Caco-2 (cell line): ENCODE measurements at regions not wholly inside any gene's neighbourhood (a gene's known extent, or its start where the extent isn't known, plus 50 kb on each side); places are given as distances from the start of the nearest gene placed in this dataset.

Source experiments
- BruUV-seq: library from RNA; stranded (reverse); fragments of 400-500 nt; replicated peaks from 2 replicates; lab custom pipeline; 2021; lab: Mats Ljungman, UMichigan
- CTCF ChIA-PET: fragments of 300-600 bp; sonication (Branson Sonifier 250); formaldehyde crosslinking; loops from one replicate; lab custom pipeline; 2022; ENCODE audit warnings: antibody characterized with exemption; lab: Charles Lee
- POLR2A ChIA-PET: fragments of 300-600 bp; sonication (Branson Sonifier 250); formaldehyde crosslinking; loops from one replicate; lab custom pipeline; 2022; ENCODE audit warnings: antibody characterized with exemption; lab: Charles Lee
- DNase-seq, 2 experiments: peaks; one replicate each; pipeline versions ENCODE4 v3.0.0 to v3.0.0-alpha.2; 2020 to 2022
- H3K27me3 ChIP-seq: replicated peaks from 2 replicates; pipeline ENCODE4 v1.6.0; 2011; ENCODE audit warnings: low read length; ENCODE audit not compliant: control insufficient read depth, insufficient read depth
- H3K36me3 ChIP-seq: 2 replicates; pipeline ENCODE4 v1.5.1; 2011; ENCODE audit warnings: low read length; ENCODE audit not compliant: control insufficient read depth, insufficient read depth
- H3K4me1 ChIP-seq: fragments of 250-450 bp; sonication (Bioruptor Pico); 2 replicates; pipeline ENCODE4 v1.5.1; 2020; ENCODE audit warnings: mild to moderate bottlenecking
- H3K4me3 ChIP-seq: 2 replicates; pipeline ENCODE4 v1.5.1; 2011; ENCODE audit warnings: low read depth, mild to moderate bottlenecking, control low read depth, low read length
- H3K9me3 ChIP-seq: fragments of 250-450 bp; sonication (Bioruptor Pico); 2 replicates; pipeline ENCODE4 v1.5.1; 2020; ENCODE audit warnings: mild to moderate bottlenecking, moderate library complexity
- H3K27ac Mint-ChIP-seq: one replicate; pipeline ENCODE4 v1.8.0; 2022; ENCODE audit warnings: mixed read lengths; ENCODE audit not compliant: unreplicated experiment
- H3K27me3 Mint-ChIP-seq: one replicate; pipeline ENCODE4 v1.8.0; 2022; ENCODE audit warnings: mixed read lengths; ENCODE audit not compliant: insufficient read depth, unreplicated experiment
- H3K36me3 Mint-ChIP-seq: one replicate; pipeline ENCODE4 v1.8.0; 2022; ENCODE audit warnings: mild to moderate bottlenecking, mixed read lengths; ENCODE audit not compliant: insufficient read depth, unreplicated experiment
- H3K4me1 Mint-ChIP-seq: one replicate; pipeline ENCODE4 v1.8.0; 2022; ENCODE audit warnings: low read depth, mixed read lengths; ENCODE audit not compliant: unreplicated experiment
- H3K4me3 Mint-ChIP-seq: one replicate; pipeline ENCODE4 v1.8.0; 2022; ENCODE audit warnings: mild to moderate bottlenecking, moderate library complexity, mixed read lengths; ENCODE audit not compliant: unreplicated experiment
- H3K9me3 Mint-ChIP-seq: one replicate; pipeline ENCODE4 v1.8.0; 2022; ENCODE audit warnings: mixed read lengths; ENCODE audit not compliant: unreplicated experiment
- intact Hi-C: fragments of 100-400 bp; cut with micrococcal nuclease; formaldehyde crosslinking; loops from one replicate; pipeline ENCODE4 v1.10.0; 2022; ENCODE audit not compliant: unreplicated experiment
- TF ChIP-seq, protein P1 (sequence below), 2 experiments: fragments of 200-600 bp in 1 of 2; IDR thresholded peaks; 1 replicate in 1 of 2; 2 replicates in 1 of 2; pipeline versions ENCODE4 v1.5.1 to v1.8.0; 2011 to 2022; ENCODE audit warnings: antibody characterized with exemption in 1 of 2, control low read depth in 1 of 2, inconsistent platforms in 1 of 2, low read depth in 1 of 2, low read length in 1 of 2, mild to moderate bottlenecking in 1 of 2, moderate library complexity in 1 of 2; ENCODE audit not compliant: insufficient read depth in 1 of 2, severe bottlenecking in 1 of 2, unreplicated experiment in 1 of 2

DNA sequence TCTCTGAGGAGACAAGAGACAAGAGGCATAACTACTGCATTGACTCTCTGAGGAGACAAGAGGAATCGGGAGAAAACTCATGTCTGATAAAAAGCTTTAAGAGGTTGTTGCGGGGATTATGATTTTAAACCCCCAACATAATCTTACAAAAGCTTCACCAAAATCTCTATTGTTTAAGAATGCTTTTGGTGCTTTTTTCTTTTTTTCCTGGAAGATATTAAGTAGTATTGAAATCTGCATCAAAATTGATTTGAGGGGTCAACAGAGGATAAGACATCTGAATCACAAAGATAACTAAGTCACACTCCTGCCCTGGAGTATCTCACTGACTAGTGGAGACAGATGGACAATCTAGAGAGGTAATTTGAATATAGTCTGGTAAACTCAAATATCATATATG is 115.6 kb upstream of the MROH9 start:
- Mint-ChIP-seq H3K36me3 (no peaks in the 10 kb centered on the region), H3K9me3 (peaks cover 8% of the 10 kb centered on the region), H3K4me1 (no peaks in the 10 kb centered on the region), H3K27me3 (no peaks in the 10 kb centered on the region), H3K27ac (no peak overlapping the region), H3K4me3 (no peak overlapping the region)
- ChIA-PET POLR2A (no interaction called here), CTCF (no interaction called here)
- DNase-seq: no peak
- H3K4me1 ChIP-seq: no peaks in the 10 kb centered on the region
- H3K9me3 ChIP-seq: no peaks in the 10 kb centered on the region
- no peaks in the 10 kb centered on the region for H3K36me3 ChIP-seq
- H3K4me3 ChIP-seq: no peak overlapping the region
- intact Hi-C loops: no loop called here
- no TSS peak for BruUV-seq
- TF ChIP-seq, protein P1, sequence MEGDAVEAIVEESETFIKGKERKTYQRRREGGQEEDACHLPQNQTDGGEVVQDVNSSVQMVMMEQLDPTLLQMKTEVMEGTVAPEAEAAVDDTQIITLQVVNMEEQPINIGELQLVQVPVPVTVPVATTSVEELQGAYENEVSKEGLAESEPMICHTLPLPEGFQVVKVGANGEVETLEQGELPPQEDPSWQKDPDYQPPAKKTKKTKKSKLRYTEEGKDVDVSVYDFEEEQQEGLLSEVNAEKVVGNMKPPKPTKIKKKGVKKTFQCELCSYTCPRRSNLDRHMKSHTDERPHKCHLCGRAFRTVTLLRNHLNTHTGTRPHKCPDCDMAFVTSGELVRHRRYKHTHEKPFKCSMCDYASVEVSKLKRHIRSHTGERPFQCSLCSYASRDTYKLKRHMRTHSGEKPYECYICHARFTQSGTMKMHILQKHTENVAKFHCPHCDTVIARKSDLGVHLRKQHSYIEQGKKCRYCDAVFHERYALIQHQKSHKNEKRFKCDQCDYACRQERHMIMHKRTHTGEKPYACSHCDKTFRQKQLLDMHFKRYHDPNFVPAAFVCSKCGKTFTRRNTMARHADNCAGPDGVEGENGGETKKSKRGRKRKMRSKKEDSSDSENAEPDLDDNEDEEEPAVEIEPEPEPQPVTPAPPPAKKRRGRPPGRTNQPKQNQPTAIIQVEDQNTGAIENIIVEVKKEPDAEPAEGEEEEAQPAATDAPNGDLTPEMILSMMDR (IDR thresholded peaks at IDR 0.05; ENCODE audit: insufficient read depth in 1 of 2, low read depth in 1 of 2, low read length in 1 of 2, severe bottlenecking in 1 of 2, unreplicated experiment in 1 of 2): no peak
- H3K27me3 ChIP-seq: no peaks in the 10 kb centered on the region

DNA sequence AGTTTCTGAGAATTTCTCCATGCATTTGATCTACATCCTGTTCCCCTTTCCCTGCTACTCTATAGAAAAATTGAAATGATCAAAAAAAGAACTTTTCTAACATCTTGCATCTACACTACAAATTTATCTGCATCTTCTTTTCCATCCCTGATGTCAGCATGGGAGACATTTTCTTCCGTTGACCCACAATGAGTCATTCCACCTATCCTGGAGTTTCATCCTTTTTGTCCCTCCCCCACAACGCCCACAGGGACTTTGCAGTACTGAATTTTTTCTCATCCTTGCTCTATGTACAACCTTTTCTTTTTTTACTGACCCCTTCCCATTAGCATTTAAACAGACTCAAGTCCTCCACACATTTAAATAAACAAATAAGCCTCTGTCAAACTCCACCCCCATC is 112.2 kb upstream of the MROH9 start:
- Mint-ChIP-seq H3K4me1 (no peaks in the 10 kb centered on the region), H3K27me3 (peaks cover 6% of the 10 kb centered on the region), H3K27ac (no peak overlapping the region), H3K4me3 (no peak overlapping the region), H3K9me3 (peaks cover 8% of the 10 kb centered on the region), H3K36me3 (no peaks in the 10 kb centered on the region)
- ChIA-PET POLR2A (no interaction called here), CTCF (no interaction called here)
- no peak for DNase-seq
- Histone ChIP-seq H3K9me3 (no peaks in the 10 kb centered on the region), H3K4me3 (no peak overlapping the region), H3K27me3 (no peaks in the 10 kb centered on the region; the same call in 1 of the 2 replicates), H3K36me3 (no peaks in the 10 kb centered on the region), H3K4me1 (no peaks in the 10 kb centered on the region)
- BruUV-seq: no TSS peak
- TF ChIP-seq, protein P1 (IDR thresholded peaks at IDR 0.05; ENCODE audit: insufficient read depth in 1 of 2, low read depth in 1 of 2, low read length in 1 of 2, severe bottlenecking in 1 of 2, unreplicated experiment in 1 of 2): no peak
- intact Hi-C loops: no loop called here

DNA sequence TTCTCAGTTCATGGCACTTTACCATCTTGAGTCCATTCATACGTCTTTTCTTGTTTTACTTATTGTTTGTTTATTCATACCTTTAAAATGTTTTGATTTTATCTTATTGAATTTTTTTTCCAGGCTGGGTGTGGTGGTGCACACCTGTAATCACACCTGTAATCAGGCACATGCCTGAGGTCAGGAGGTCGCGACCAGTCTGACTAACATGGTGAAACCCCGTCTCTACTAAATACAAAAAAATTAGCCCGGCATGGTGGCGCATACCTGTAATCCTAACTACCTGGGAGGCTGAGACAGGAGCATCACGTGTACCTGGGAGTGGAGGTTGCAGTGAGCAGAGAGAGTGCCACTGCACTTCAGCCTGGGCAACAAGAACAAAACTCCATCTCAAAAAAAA is 104.1 kb upstream of the MROH9 start:
- POLR2A ChIA-PET: no interaction called here
- intact Hi-C loops: no loop called here
- no peaks in the 10 kb centered on the region for H3K9me3 ChIP-seq
- CTCF ChIA-PET: no interaction called here
- H3K36me3 ChIP-seq: no peaks in the 10 kb centered on the region
- Mint-ChIP-seq H3K27me3 (peaks cover 3% of the 10 kb centered on the region), H3K9me3 (peaks cover under 1% of the 10 kb centered on the region), H3K4me1 (no peaks in the 10 kb centered on the region), H3K36me3 (no peaks in the 10 kb centered on the region), H3K4me3 (no peak overlapping the region), H3K27ac (no peak overlapping the region)
- TF ChIP-seq, protein P1 (IDR thresholded peaks at IDR 0.05; ENCODE audit: insufficient read depth in 1 of 2, low read depth in 1 of 2, low read length in 1 of 2, severe bottlenecking in 1 of 2, unreplicated experiment in 1 of 2): no peak
- DNase-seq: no peak
- no peaks in the 10 kb centered on the region; the same call in 1 of the 2 replicates for H3K27me3 ChIP-seq
- BruUV-seq: no TSS peak
- no peaks in the 10 kb centered on the region for H3K4me1 ChIP-seq
- no peak overlapping the region for H3K4me3 ChIP-seq
